ENCODE measurements at regions not wholly inside any gene's neighbourhood (a gene's known extent, or its start where the extent isn't known, plus 50 kb on each side); places are given as distances from the start of the nearest gene placed in this dataset.
A peak's percentile ranks its signal among the peaks of the same experiment; 100 is the strongest.

DNA sequence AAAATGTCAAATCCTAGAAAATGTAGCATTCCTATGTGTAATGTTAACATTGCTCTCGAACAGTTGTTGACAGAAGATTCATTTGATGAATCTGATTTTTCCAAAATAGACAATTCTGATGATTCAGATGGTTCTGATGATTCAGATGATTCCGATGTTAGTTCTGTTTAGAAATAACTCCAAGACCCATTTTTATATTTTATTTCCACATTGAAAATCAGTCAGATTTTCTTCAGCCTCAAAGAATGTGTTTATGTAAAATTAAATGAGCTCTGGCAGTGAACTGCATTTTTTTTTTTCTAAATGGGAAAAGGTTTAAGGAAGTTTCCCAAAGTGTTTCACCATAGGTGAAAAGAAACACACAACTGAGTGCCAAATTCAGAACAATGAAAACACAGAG, 136.5 kb downstream of the TSEN15 start:
- H3K27me3 ChIP-seq: no peaks in the 10 kb centered on the region
- TF ChIP-seq, protein P1, sequence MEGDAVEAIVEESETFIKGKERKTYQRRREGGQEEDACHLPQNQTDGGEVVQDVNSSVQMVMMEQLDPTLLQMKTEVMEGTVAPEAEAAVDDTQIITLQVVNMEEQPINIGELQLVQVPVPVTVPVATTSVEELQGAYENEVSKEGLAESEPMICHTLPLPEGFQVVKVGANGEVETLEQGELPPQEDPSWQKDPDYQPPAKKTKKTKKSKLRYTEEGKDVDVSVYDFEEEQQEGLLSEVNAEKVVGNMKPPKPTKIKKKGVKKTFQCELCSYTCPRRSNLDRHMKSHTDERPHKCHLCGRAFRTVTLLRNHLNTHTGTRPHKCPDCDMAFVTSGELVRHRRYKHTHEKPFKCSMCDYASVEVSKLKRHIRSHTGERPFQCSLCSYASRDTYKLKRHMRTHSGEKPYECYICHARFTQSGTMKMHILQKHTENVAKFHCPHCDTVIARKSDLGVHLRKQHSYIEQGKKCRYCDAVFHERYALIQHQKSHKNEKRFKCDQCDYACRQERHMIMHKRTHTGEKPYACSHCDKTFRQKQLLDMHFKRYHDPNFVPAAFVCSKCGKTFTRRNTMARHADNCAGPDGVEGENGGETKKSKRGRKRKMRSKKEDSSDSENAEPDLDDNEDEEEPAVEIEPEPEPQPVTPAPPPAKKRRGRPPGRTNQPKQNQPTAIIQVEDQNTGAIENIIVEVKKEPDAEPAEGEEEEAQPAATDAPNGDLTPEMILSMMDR (IDR thresholded peaks at IDR 0.05): no peak
- TF ChIP-seq POLR2A (IDR thresholded peaks at IDR 0.05): no peak

DNA sequence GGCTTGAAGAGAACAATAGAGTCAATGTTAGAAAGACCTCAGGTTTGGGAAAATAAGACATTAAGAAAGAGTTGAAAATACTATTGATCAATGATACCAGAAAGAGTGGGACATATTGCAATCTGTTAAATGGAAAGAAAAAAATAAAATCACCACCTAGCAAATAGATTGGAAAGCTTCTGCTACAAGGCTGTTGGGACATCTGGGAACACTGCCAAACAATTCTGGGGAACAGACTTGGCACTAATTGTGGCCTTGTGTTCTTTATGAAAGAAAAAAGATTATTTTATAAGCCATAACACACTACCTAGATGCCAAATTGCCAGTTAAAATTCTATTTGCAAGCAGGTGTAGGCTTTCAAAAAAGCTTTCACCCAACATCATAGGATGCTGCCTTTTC, 137.8 kb downstream of the TSEN15 start:
- TF ChIP-seq POLR2A (IDR thresholded peaks at IDR 0.05): no peak
- TF ChIP-seq, protein P1 (IDR thresholded peaks at IDR 0.05): no peak
- H3K27ac ChIP-seq: no peak overlapping the region
- intact Hi-C loops (cut with DNase I): no loop called here
- no peaks in the 10 kb centered on the region for H3K9me3 ChIP-seq
- H3K4me1 ChIP-seq: no peaks in the 10 kb centered on the region
- no peaks in the 10 kb centered on the region for H3K27me3 ChIP-seq
- no peaks in the 10 kb centered on the region for H3K36me3 ChIP-seq
- DNase-seq (no peak), ATAC-seq (no peak)
- H3K4me3 ChIP-seq: no peak overlapping the region

More for the DNA sequence above, 136.5 kb downstream of the TSEN15 start:
- no peak for ATAC-seq
- DNase-seq: no peak
- no peak overlapping the region for H3K27ac ChIP-seq
- H3K9me3 ChIP-seq: no peaks in the 10 kb centered on the region
- no peaks in the 10 kb centered on the region for H3K36me3 ChIP-seq
- intact Hi-C loops (cut with DNase I): no loop called here
- H3K4me3 ChIP-seq: no peak overlapping the region
- H3K4me1 ChIP-seq: no peaks in the 10 kb centered on the region
- 64% methylated on average over 2 of the region's 2 CpGs for WGBS (ENCODE audit: insufficient coverage, low coverage, low lambda C conversion rate, missing lambda C conversion rate)

- WGBS (ENCODE audit: insufficient coverage, low coverage, low lambda C conversion rate, missing lambda C conversion rate): 59% methylated on average over 2 of the region's 2 CpGs
- H3K27me3 ChIP-seq: no peaks in the 10 kb centered on the region
- intact Hi-C loops (cut with DNase I): no loop called here
- no peaks in the 10 kb centered on the region for H3K4me1 ChIP-seq
- no peak overlapping the region for H3K27ac ChIP-seq
- DNase-seq: no peak
- no peaks in the 10 kb centered on the region for H3K36me3 ChIP-seq
- H3K4me3 ChIP-seq: no peak overlapping the region
- TF ChIP-seq, protein P1 (IDR thresholded peaks at IDR 0.05): no peak
- no peak for TF ChIP-seq POLR2A (IDR thresholded peaks at IDR 0.05)
- no peaks in the 10 kb centered on the region for H3K9me3 ChIP-seq
- ATAC-seq: no peak
These were observed 139.1 kb downstream of the TSEN15 start for GRCh38 chr1:184190616-184191015.

GRCh38 chr1:184191181-184191621, 139.7 kb downstream of the TSEN15 start:
- WGBS (ENCODE audit: insufficient coverage, low coverage, low lambda C conversion rate, missing lambda C conversion rate): 42% methylated on average over 3 of the region's 12 CpGs
- TF ChIP-seq POLR2A (IDR thresholded peaks at IDR 0.05): no peak
- TF ChIP-seq, protein P1 (IDR thresholded peaks at IDR 0.05): no peak
- ATAC-seq (peak in 3 of 4 donors; percentile 14 to 40 (median 22)), DNase-seq (no peak)
- Histone ChIP-seq H3K27ac (no peak overlapping the region), H3K36me3 (no peaks in the 10 kb centered on the region), H3K4me1 (no peaks in the 10 kb centered on the region), H3K9me3 (no peaks in the 10 kb centered on the region), H3K27me3 (no peaks in the 10 kb centered on the region), H3K4me3 (no peak overlapping the region)
- intact Hi-C loops (cut with DNase I): no loop called here

- Histone ChIP-seq H3K4me3 (no peak overlapping the region), H3K36me3 (no peaks in the 10 kb centered on the region), H3K9me3 (no peaks in the 10 kb centered on the region), H3K4me1 (no peaks in the 10 kb centered on the region), H3K27me3 (no peaks in the 10 kb centered on the region), H3K27ac (no peak overlapping the region)
- no peak for DNase-seq
- WGBS (ENCODE audit: insufficient coverage, low coverage, low lambda C conversion rate, missing lambda C conversion rate): 91% methylated on average over 1 of the region's 1 CpG
- intact Hi-C loops (cut with DNase I): no loop called here
- ATAC-seq: no peak
- TF ChIP-seq, protein P1 (IDR thresholded peaks at IDR 0.05): no peak
- TF ChIP-seq POLR2A (IDR thresholded peaks at IDR 0.05): no peak
These were observed 141.3 kb downstream of the TSEN15 start for GRCh38 chr1:184192796-184193195.

Measured in right lobe of liver (tissue), 6 donors.